ENCODE measurements at regions not wholly inside any gene's neighbourhood (a gene's known extent, or its start where the extent isn't known, plus 50 kb on each side); places are given as distances from the start of the nearest gene placed in this dataset.

DNA sequence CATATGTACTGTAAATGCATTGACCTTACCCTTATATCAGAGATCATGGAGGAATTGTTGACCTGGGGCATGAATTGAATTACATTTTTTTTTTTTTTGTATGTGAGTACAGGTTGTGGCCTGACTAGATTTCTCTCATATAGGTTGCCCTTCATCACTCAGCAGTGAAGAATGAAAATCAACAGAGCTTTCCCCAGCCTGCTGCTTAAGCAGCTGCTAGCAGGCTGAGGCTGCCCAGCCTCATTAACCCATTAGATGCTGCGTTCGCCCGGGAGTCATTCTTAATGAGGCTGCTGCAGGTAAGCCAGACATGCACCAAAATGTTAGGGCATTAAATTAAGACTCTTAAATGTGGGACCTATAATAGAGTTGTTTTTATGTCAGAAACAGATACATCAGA is 236.0 kb downstream of the ETNK1 start:
- Histone ChIP-seq H3K4me2 (ENCODE audit: low read depth, low read length) (no peak overlapping the region), H2AFZ (replicated peaks; ENCODE audit: low read length, poor library complexity) (no peak overlapping the region), H4K20me1 (ENCODE audit: insufficient read depth, low read length) (no peaks in the 10 kb centered on the region), H2BK5ac (ENCODE audit: low read depth, low read length, poor library complexity, severe bottlenecking) (no peak overlapping the region), H2BK20ac (ENCODE audit: low read depth, low read length) (no peak overlapping the region), H4K8ac (ENCODE audit: low read depth in 2 of 2, low read length in 2 of 2) (no peak overlapping the region), H3K23ac (ENCODE audit: low read depth, low read length) (no peak overlapping the region), H3K4ac (ENCODE audit: low read depth, low read length) (no peak overlapping the region), H2BK15ac (ENCODE audit: low read depth, low read length) (no peak overlapping the region), H3K27me3 (ENCODE audit: control insufficient read depth, insufficient read depth, low read length) (peaks cover 14% of the 10 kb centered on the region), H2AK9ac (replicated peaks; ENCODE audit: low read depth, low read length, poor library complexity) (no peak overlapping the region), H3K4me3 (ENCODE audit: insufficient read depth, low read depth, low read length) (no peak overlapping the region), H3K79me1 (ENCODE audit: low read depth in 1 of 2, low read length in 2 of 2) (no peaks in the 10 kb centered on the region), H2BK120ac (ENCODE audit: low read depth, low read length) (no peak overlapping the region), H3K56ac (ENCODE audit: extremely low read depth, insufficient read depth, low read length) (no peak overlapping the region), H4K91ac (ENCODE audit: insufficient read depth, low read depth, low read length) (no peak overlapping the region), H4K5ac (ENCODE audit: low read depth, low read length) (no peak overlapping the region), H2AK5ac (ENCODE audit: low read depth, low read length) (no peak overlapping the region), H3K9me1 (ENCODE audit: insufficient read depth, low read length) (no peaks in the 10 kb centered on the region), H3K27ac (ENCODE audit: insufficient read depth, low read length) (no peak overlapping the region), H3K18ac (ENCODE audit: low read depth, low read length) (no peak overlapping the region), H3K4me1 (ENCODE audit: control insufficient read depth, insufficient read depth, low read length) (no peaks in the 10 kb centered on the region), H3K36me3 (ENCODE audit: control insufficient read depth, insufficient read depth, low read length) (no peaks in the 10 kb centered on the region), H3K9me3 (ENCODE audit: control insufficient read depth, insufficient read depth, low read length) (no peaks in the 10 kb centered on the region), H3K9ac (ENCODE audit: low read depth, low read length) (no peak overlapping the region), H3K14ac (replicated peaks; ENCODE audit: low read depth, low read length) (no peak overlapping the region)
- dilution Hi-C loops (cut with HindIII; ENCODE audit: low sequenced_read_pairs, unreplicated experiment) (no loop called here), intact Hi-C loops (cut with micrococcal nuclease) (no loop called here), in situ Hi-C loops (cut with MboI; ENCODE audit: low sequenced_read_pairs) (loop anchor here (10.0 to 25.0 kb wide), 2 partner anchors 194 to 1926 kb away; no protein-coding TSS in a partner anchor)
- no CpG with 5 or more reads among the region's 3 CpGs for WGBS, 2 experiments (ENCODE audit: extremely low coverage in 2 of 2, insufficient read length in 1 of 2)
- DNase-seq (no peak), ATAC-seq (ENCODE audit: low read depth) (no peak)
- CTCF ChIA-PET, result no interaction called here
- TF ChIP-seq, protein P1, sequence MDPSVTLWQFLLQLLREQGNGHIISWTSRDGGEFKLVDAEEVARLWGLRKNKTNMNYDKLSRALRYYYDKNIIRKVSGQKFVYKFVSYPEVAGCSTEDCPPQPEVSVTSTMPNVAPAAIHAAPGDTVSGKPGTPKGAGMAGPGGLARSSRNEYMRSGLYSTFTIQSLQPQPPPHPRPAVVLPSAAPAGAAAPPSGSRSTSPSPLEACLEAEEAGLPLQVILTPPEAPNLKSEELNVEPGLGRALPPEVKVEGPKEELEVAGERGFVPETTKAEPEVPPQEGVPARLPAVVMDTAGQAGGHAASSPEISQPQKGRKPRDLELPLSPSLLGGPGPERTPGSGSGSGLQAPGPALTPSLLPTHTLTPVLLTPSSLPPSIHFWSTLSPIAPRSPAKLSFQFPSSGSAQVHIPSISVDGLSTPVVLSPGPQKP (IDR thresholded peaks at IDR 0.05; ENCODE audit: borderline replicate concordance, low read depth, low read length), result no peak
- TF ChIP-seq CEBPB (IDR thresholded peaks at IDR 0.05; ENCODE audit: low read depth, low read length) (no peak), MAFK (IDR thresholded peaks at IDR 0.05; ENCODE audit: low read depth, low read length) (no peak), POLR2A (IDR thresholded peaks at IDR 0.05; ENCODE audit: low read depth, low read length) (no peak)
- POLR2A ChIA-PET (ENCODE audit: unreplicated experiment), result no interaction called here
- no TSS peak for BruUV-seq (replicated peaks)
